Endodermal cell (in vitro differentiated cells): ENCODE measurements at regions not wholly inside any gene's neighbourhood (a gene's known extent, or its start where the extent isn't known, plus 50 kb on each side); places are given as distances from the start of the nearest gene placed in this dataset.

Source experiments
- DNase-seq: peaks from one replicate; pipeline ENCODE4 v3.0.0-alpha.2; 2017
- H3K27ac ChIP-seq: 2 replicates; pipeline ENCODE4 v1.5.1; 2013; ENCODE audit warnings: mild to moderate bottlenecking, low read depth, low read length, moderate library complexity
- H3K27me3 ChIP-seq: 2 replicates; pipeline ENCODE4 v1.6.1; 2013; ENCODE audit warnings: mild to moderate bottlenecking, low read length, moderate library complexity; ENCODE audit not compliant: insufficient read depth, control insufficient read depth, poor library complexity, severe bottlenecking
- H3K36me3 ChIP-seq: 2 replicates; pipeline ENCODE4 v1.7.0; 2013; ENCODE audit warnings: mild to moderate bottlenecking, low read length, moderate library complexity; ENCODE audit not compliant: control insufficient read depth, insufficient read depth
- H3K4me1 ChIP-seq: one replicate; pipeline ENCODE4 v1.7.0; 2013; ENCODE audit warnings: low read length; ENCODE audit not compliant: control insufficient read depth, insufficient read depth
- H3K4me3 ChIP-seq: 2 replicates; pipeline ENCODE4 v1.5.1; 2013; ENCODE audit warnings: mild to moderate bottlenecking, low read length, moderate library complexity
- H3K9ac ChIP-seq: 2 replicates; pipeline ENCODE4 v1.6.1; 2013; ENCODE audit warnings: mild to moderate bottlenecking, low read length, moderate library complexity; ENCODE audit not compliant: poor library complexity, severe bottlenecking; ENCODE audit errors: extremely low read depth
- H3K9me3 ChIP-seq: 2 replicates; pipeline ENCODE4 v1.6.1; 2013; ENCODE audit warnings: mild to moderate bottlenecking, low read length, moderate library complexity; ENCODE audit not compliant: control insufficient read depth
- H3K27ac Mint-ChIP-seq: 2 replicates; pipeline ENCODE4 v1.8.0; 2020; ENCODE audit warnings: mixed read lengths
- H3K27me3 Mint-ChIP-seq: 2 replicates; pipeline ENCODE4 v1.8.0; 2021; ENCODE audit warnings: mild to moderate bottlenecking, mixed read lengths; ENCODE audit not compliant: insufficient read depth
- H3K36me3 Mint-ChIP-seq: 2 replicates; pipeline ENCODE4 v1.8.0; 2020; ENCODE audit warnings: low read depth, mixed read lengths
- H3K4me1 Mint-ChIP-seq: 2 replicates; pipeline ENCODE4 v1.8.0; 2020; ENCODE audit warnings: mixed read lengths
- H3K4me3 Mint-ChIP-seq: 2 replicates; pipeline ENCODE4 v1.8.0; 2020; ENCODE audit warnings: mild to moderate bottlenecking, moderate library complexity, mixed read lengths
- H3K9me3 Mint-ChIP-seq: 2 replicates; pipeline ENCODE4 v1.8.0; 2020; ENCODE audit warnings: mild to moderate bottlenecking, mixed read lengths
- WGBS, 2 experiments: methylation state at CpG; one replicate each; pipeline versions ENCODE4 v1.1.5 to v1.1.7; 2013; ENCODE audit warnings: missing lambda C conversion rate in 2 of 2, mixed read lengths in 1 of 2; ENCODE audit not compliant: insufficient coverage in 1 of 2, insufficient read length in 1 of 2; 5-methylcytosine and 5-hydroxymethylcytosine counted together
- TF ChIP-seq, protein P1 (sequence below): fragments of 200-600 bp; sonication (generic); conservative IDR thresholded peaks from 2 replicates; pipeline ENCODE4 v1.5.0; 2021; ENCODE audit warnings: antibody characterized with exemption, mild to moderate bottlenecking

DNA sequence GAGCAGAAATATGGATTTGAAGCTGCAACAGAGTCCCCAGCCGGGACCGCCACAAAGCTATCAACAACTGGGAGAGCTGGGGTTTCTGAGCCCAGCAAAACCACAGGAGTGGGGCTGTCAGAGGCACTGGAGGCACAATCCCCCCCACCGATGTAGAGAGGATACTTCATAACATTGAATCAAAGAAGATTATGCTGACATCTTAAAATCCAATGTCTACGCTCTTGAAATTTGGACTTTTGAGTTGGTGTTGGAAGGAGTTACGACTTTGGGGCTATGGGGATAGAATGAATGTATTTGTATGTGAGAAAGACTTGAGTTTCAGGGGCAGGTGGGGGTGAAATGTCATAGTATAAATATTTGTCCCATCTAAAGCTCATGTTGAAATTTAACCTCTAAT lies 1121.6 kb upstream of the CDH8 start:
- peaks cover 48% of the 10 kb centered on the region for H3K27me3 ChIP-seq
- no peak overlapping the region for H3K27ac Mint-ChIP-seq
- H3K9ac ChIP-seq = no peak overlapping the region
- H3K4me3 ChIP-seq = no peak overlapping the region
- no peak for DNase-seq
- WGBS, 2 experiments = 86 to 94% methylated on average over 2 to 5 of the region's 5 CpGs
- H3K27ac ChIP-seq = no peak overlapping the region
- peaks cover 45% of the 10 kb centered on the region for H3K27me3 Mint-ChIP-seq
- no peaks in the 10 kb centered on the region for H3K9me3 ChIP-seq
- H3K36me3 Mint-ChIP-seq = no peaks in the 10 kb centered on the region
- H3K36me3 ChIP-seq = no peaks in the 10 kb centered on the region
- peaks cover 13% of the 10 kb centered on the region for H3K4me1 Mint-ChIP-seq
- no peak overlapping the region for H3K4me3 Mint-ChIP-seq
- H3K9me3 Mint-ChIP-seq = no peaks in the 10 kb centered on the region
- peaks cover 4% of the 10 kb centered on the region for H3K4me1 ChIP-seq
- TF ChIP-seq, protein P1, sequence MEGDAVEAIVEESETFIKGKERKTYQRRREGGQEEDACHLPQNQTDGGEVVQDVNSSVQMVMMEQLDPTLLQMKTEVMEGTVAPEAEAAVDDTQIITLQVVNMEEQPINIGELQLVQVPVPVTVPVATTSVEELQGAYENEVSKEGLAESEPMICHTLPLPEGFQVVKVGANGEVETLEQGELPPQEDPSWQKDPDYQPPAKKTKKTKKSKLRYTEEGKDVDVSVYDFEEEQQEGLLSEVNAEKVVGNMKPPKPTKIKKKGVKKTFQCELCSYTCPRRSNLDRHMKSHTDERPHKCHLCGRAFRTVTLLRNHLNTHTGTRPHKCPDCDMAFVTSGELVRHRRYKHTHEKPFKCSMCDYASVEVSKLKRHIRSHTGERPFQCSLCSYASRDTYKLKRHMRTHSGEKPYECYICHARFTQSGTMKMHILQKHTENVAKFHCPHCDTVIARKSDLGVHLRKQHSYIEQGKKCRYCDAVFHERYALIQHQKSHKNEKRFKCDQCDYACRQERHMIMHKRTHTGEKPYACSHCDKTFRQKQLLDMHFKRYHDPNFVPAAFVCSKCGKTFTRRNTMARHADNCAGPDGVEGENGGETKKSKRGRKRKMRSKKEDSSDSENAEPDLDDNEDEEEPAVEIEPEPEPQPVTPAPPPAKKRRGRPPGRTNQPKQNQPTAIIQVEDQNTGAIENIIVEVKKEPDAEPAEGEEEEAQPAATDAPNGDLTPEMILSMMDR = no peak

- Histone ChIP-seq H3K4me1 (no peaks in the 10 kb centered on the region), H3K36me3 (no peaks in the 10 kb centered on the region), H3K9me3 (no peaks in the 10 kb centered on the region), H3K9ac (no peak overlapping the region), H3K27me3 (no peaks in the 10 kb centered on the region), H3K27ac (no peak overlapping the region), H3K4me3 (no peak overlapping the region)
- 84 to 100% methylated on average over 1 of the region's 1 CpG for WGBS, 2 experiments
- TF ChIP-seq, protein P1 = no peak
- Mint-ChIP-seq H3K27me3 (no peaks in the 10 kb centered on the region), H3K4me3 (no peak overlapping the region), H3K4me1 (no peaks in the 10 kb centered on the region), H3K27ac (no peak overlapping the region), H3K9me3 (no peaks in the 10 kb centered on the region), H3K36me3 (no peaks in the 10 kb centered on the region)
- no peak for DNase-seq
Observed at GRCh38 chr16:63146251-63146650, 1110.0 kb upstream of the CDH8 start.

DNA sequence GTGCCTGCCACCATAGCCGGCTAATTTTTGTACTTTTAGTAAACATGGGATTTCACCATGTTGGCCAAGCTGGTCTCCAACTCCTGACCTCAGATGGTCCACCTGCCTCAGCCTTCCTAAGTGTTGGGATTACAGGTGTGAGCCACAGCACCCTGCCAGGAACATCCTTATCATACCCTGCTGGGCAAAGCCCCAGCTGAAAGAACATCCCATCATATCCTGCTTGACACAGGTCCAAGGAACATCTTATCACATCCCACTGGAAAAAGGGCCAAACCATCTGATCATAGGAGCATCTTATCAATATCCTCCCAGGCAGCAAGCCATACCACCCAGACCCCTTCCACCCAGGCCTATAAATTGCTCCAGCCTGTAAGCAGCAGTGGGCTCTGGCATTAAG lies 1109.2 kb upstream of the CDH8 start:
- no peaks in the 10 kb centered on the region for H3K36me3 Mint-ChIP-seq

More for the DNA sequence above, 1109.2 kb upstream of the CDH8 start:
- TF ChIP-seq, protein P1 = no peak
- Mint-ChIP-seq H3K27ac (no peak overlapping the region), H3K27me3 (no peaks in the 10 kb centered on the region), H3K9me3 (no peaks in the 10 kb centered on the region), H3K4me3 (no peak overlapping the region), H3K4me1 (no peaks in the 10 kb centered on the region)
- Histone ChIP-seq H3K9ac (no peak overlapping the region), H3K4me3 (no peak overlapping the region), H3K9me3 (no peaks in the 10 kb centered on the region), H3K27me3 (no peaks in the 10 kb centered on the region), H3K27ac (no peak overlapping the region), H3K36me3 (no peaks in the 10 kb centered on the region), H3K4me1 (no peaks in the 10 kb centered on the region)
- WGBS, 2 experiments = 89% methylated on average over 1 of the region's 1 CpG; no CpG with 5 or more reads in 1 of the 2 experiments
- DNase-seq = no peak
